Fibroblast of the aortic adventitia (primary cell): ENCODE measurements at regions not wholly inside any gene's neighbourhood (a gene's known extent, or its start where the extent isn't known, plus 50 kb on each side); places are given as distances from the start of the nearest gene placed in this dataset.

Experiments
- DNase-seq: peaks from one replicate; pipeline ENCODE4 v3.0.0-alpha.2; 2010; ENCODE audit warnings: low read depth
- H3K4me3 ChIP-seq: 2 replicates; pipeline ENCODE4 v1.5.1; 2011; ENCODE audit warnings: low read depth, mild to moderate bottlenecking, control low read depth, low read length, moderate library complexity
- CTCF ChIP-seq: IDR thresholded peaks from 2 replicates; pipeline ENCODE4 v1.5.1; 2011; ENCODE audit warnings: mild to moderate bottlenecking, low read length, control low read depth, inconsistent platforms; ENCODE audit not compliant: insufficient read depth

DNA sequence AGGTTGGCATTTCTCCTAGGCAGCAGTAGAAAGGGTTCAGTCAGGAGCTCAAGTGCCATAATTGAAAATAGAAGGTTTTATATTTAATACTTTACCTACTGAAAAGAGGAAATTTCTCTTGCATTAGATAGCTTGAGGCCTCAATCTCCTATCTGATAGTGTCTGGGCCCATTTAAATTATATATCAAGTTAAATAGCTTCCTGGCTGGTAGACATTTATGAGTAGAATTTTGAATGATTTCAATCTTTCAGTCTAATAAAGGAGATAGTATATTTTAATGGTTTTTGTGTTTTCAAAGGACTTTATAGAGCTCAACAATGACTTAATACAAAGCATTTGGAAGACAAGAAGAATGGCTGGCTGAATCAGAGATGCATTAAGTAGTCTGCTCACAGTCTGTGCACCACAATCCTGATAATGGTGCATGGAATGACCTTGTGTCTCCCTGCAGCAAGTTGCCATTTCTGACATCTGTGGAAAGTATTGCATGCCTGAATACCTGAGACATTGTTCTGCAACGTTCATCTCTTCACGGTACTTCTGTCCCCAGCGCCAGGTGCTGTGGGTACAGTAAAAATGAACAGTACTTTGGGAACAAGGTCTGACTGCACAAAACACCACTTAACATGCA, 974.1 kb downstream of the TMTC2 start:
- no peak overlapping the region for H3K4me3 ChIP-seq
- no peak for DNase-seq
- TF ChIP-seq CTCF, result no peak

- H3K4me3 ChIP-seq, result no peak overlapping the region
- DNase-seq, result no peak
- no peak for TF ChIP-seq CTCF
Measured at GRCh38 chr12:83659321-83659720, 972.6 kb downstream of the TMTC2 start.

GRCh38 chr12:83656004-83656403, 969.3 kb downstream of the TMTC2 start:
- no peak for DNase-seq
- TF ChIP-seq CTCF, result no peak
- no peak overlapping the region for H3K4me3 ChIP-seq

DNA sequence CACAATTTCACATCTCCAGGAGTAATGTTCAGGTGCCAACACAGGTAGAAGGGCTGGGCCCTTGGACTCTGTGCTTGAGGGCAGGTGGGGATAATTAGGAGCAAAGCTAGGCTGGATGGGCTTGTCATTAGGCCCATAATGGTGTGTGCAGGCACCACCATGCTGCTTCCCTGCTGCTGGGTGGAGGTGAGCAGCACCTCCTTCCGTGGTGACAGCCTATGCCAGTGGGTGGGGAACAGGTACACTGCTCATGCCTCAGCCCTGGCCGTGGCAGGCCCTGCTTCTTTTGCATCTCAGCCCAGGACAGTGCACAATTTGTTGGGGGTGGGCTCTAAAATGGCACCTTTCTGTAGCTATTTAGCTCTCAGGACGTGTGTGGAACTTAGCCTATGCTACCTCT, 955.5 kb downstream of the TMTC2 start:
- H3K4me3 ChIP-seq, result no peak overlapping the region
- TF ChIP-seq CTCF, result no peak
- DNase-seq, result no peak

DNA sequence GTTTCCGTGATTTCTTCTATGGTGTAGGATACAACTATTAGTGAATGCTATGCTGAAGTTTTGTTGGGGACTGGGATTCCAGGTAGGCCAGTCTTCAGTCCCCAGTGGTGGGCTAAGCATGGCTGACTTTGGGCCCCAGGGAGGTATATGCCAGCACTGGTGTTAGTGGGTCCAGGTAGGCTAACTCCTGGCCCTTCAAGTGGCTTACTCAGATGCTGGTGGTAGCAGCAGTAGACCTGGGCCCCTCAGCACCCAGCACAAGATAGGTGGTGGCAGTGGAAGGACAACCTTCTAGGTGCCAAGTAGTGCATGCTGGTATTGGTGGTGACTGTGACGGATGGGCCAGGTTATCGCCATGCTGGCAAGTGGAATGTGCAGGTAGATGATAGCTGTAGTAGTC, 955.1 kb downstream of the TMTC2 start:
- no peak for DNase-seq
- H3K4me3 ChIP-seq, result no peak overlapping the region
- TF ChIP-seq CTCF, result no peak

GRCh38 chr12:83634726-83635267, 948.1 kb downstream of the TMTC2 start:
- no peak for DNase-seq
- no peak overlapping the region for H3K4me3 ChIP-seq
- no peak for TF ChIP-seq CTCF

DNA sequence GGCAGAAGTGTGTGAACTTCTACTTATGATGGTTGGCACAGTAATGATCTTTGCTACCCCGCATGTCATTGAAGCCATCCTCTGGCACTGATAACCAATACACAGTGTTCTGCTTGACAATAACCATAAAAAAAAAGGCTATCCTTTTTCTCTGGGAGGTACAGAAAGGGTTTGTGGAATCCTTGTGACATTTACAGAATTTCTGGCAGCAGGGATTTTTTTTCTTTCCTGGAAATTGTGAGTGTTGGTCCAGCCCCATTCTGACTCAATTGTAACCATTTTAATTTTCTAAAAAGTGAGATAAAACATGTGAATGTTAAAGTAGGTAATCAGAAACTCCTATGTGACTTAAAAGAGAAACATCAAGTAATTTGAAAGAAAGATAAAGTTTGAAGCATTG, 943.8 kb downstream of the TMTC2 start:
- no peak for DNase-seq
- H3K4me3 ChIP-seq, result no peak overlapping the region
- no peak for TF ChIP-seq CTCF
